ENCODE measurements at regions not wholly inside any gene's neighbourhood (a gene's known extent, or its start where the extent isn't known, plus 50 kb on each side); places are given as distances from the start of the nearest gene placed in this dataset.

DNA sequence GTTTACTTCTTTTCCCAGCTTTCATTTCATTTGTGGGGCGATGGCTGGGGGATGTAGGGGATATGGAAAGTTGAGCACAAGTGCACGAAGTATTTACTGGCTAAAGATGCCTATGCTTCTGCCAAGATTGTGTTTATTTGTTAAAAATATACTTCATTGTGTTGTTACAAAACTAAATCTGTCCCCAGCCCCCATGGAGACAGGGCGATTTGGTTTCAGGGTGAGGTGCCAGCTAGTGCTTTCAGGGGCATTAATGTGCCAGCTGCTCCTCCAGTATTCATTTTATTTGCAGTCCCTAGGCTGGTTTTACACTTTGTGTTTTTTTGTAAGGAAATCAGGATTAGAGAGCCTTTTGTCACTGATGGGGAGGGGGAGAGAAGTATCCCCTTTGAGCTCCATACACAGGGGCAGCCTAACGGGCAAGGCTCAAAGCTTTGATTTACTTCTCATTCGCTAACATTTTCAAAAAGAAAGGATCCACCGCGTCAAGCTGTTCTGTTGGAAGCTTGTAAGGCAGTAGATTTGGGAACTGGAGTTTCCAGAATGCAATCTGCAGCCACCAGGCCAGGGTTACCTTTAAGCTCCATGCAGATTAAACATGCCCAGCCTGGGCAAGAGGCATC is 198.7 kb upstream of the PLEKHG7 start:
- no peaks in the 10 kb centered on the region for H3K9me3 ChIP-seq (ENCODE audit: low read length)
- peaks cover 38% of the 10 kb centered on the region for H3K4me1 ChIP-seq (ENCODE audit: insufficient read depth, low read length)
- H3K27ac ChIP-seq (ENCODE audit: low read depth, low read length) = peak overlapping the region; percentile 38
- H3K36me3 ChIP-seq (ENCODE audit: insufficient read depth, low read length) = no peaks in the 10 kb centered on the region
- H3K4me3 ChIP-seq (ENCODE audit: low read depth in 1 of 2, low read length in 2 of 2) = peak overlapping the region in 1 of 2 donors; percentile 2
- peak overlapping the region; percentile 4 for H3K9ac ChIP-seq (ENCODE audit: low read length)
- no peaks in the 10 kb centered on the region for H3K27me3 ChIP-seq (ENCODE audit: control insufficient read depth in 1 of 2, insufficient read depth in 2 of 2, low read length in 2 of 2)

DNA sequence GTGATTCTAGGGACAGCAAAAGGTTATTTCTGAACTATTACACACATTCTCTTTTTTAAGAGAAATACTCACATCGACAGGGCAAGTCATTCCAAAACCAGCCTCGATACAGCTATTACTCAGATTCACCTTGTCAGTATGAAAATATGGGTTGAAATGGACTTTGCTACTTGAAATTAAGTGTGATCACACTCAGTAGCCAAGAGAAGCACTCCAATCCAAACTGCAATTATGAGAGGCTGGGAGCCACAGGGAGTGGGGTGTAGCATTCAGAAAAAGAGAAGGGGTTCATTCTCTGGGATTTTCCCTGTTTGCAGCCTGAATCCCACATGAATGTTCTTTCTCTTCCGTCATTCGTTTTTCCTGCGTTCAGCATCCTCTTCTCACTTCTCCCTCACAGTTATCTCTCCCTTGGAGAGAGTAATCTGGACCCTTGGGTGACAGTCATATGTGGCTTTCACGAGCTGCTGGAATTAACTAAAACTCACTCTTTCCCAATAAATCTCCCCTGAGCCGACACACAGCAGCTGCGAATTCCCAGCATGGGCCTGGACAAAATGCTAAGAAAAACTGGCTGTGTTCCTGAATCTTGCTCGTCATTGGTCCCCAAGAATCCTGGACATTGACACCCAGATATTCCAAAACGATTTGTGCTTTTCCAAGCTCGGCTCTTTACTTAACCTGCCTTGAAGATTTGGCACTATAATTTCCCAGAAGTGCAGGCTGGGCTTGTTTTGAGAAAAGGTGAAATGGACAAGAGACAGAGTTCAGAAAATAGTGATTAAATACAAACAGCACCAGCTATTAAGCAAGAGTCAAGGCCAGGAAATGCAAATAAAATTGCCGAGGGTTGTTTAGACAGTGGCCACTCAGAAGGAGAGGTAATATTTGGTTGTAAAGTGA is 199.5 kb upstream of the PLEKHG7 start:
- no peaks in the 10 kb centered on the region for H3K27me3 ChIP-seq (ENCODE audit: control insufficient read depth in 1 of 2, insufficient read depth in 2 of 2, low read length in 2 of 2)
- peaks cover 38% of the 10 kb centered on the region for H3K4me1 ChIP-seq (ENCODE audit: insufficient read depth, low read length)
- H3K36me3 ChIP-seq (ENCODE audit: insufficient read depth, low read length) = no peaks in the 10 kb centered on the region
- peak overlapping the region; percentile 38 for H3K27ac ChIP-seq (ENCODE audit: low read depth, low read length)
- H3K9me3 ChIP-seq (ENCODE audit: low read length) = no peaks in the 10 kb centered on the region
- peak overlapping the region in 1 of 2 donors; percentile 2 for H3K4me3 ChIP-seq (ENCODE audit: low read depth in 1 of 2, low read length in 2 of 2)
- peak overlapping the region; percentile 4 for H3K9ac ChIP-seq (ENCODE audit: low read length)

DNA sequence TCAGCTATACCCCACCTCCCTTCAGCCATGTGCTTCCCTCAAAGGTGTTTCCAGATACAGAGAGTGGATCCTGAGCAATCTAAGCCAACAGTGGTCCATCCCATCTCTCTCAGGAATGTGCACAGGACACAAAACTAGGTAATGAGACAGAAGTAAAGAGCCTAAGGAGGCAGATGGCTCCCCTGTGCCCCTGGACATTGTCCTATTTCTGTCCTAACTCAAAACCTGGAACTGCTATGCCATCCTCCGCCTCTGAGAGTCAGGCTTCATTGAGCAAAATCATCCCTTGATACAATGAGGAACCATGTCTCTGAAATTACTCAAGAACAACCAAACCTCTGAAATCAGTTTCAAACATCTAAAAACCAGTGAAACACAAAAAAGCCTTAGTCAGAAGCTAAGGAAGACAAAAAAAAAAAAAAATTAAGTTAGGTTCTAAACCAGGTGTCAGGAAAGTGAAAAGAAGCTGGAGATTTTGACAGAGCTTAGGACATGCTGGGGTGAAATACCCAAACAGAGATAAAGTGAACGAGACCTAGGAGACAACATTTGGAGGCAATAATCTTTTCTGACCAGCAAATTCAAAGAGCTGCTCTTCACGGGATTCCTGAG is 200.3 kb upstream of the PLEKHG7 start:
- Histone ChIP-seq H3K27ac (ENCODE audit: low read depth, low read length) (no peak overlapping the region), H3K36me3 (ENCODE audit: insufficient read depth, low read length) (no peaks in the 10 kb centered on the region), H3K4me3 (ENCODE audit: low read depth in 1 of 2, low read length in 2 of 2) (no peak overlapping the region), H3K9ac (ENCODE audit: low read length) (no peak overlapping the region), H3K27me3 (ENCODE audit: control insufficient read depth in 1 of 2, insufficient read depth in 2 of 2, low read length in 2 of 2) (no peaks in the 10 kb centered on the region), H3K4me1 (ENCODE audit: insufficient read depth, low read length) (peaks cover 38% of the 10 kb centered on the region), H3K9me3 (ENCODE audit: low read length) (no peaks in the 10 kb centered on the region)

DNA sequence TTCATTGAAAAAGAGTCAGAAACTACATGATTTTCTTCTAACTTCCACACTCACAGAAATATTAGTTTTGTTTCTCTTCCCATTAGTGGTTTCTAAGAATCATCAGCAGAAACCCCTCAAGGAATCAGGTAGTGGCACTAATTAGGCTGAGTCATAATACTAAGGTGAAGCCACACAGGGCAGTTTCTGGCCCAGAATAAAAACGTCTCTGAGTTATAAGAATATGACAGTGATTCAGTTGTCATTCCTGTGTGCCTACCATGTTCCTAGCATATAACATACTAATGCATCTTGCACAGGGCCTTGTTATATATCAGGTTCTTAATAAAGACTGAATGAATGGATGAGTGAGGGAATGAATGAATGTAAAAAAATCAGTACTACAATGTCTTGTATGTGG is 206.0 kb upstream of the PLEKHG7 start:
- Histone ChIP-seq H3K9ac (ENCODE audit: low read length) (no peak overlapping the region), H3K9me3 (ENCODE audit: low read length) (no peaks in the 10 kb centered on the region), H3K27me3 (ENCODE audit: control insufficient read depth in 1 of 2, insufficient read depth in 2 of 2, low read length in 2 of 2) (no peaks in the 10 kb centered on the region), H3K27ac (ENCODE audit: low read depth, low read length) (no peak overlapping the region), H3K4me3 (ENCODE audit: low read depth in 1 of 2, low read length in 2 of 2) (no peak overlapping the region), H3K36me3 (ENCODE audit: insufficient read depth, low read length) (no peaks in the 10 kb centered on the region), H3K4me1 (ENCODE audit: insufficient read depth, low read length) (no peaks in the 10 kb centered on the region)

DNA sequence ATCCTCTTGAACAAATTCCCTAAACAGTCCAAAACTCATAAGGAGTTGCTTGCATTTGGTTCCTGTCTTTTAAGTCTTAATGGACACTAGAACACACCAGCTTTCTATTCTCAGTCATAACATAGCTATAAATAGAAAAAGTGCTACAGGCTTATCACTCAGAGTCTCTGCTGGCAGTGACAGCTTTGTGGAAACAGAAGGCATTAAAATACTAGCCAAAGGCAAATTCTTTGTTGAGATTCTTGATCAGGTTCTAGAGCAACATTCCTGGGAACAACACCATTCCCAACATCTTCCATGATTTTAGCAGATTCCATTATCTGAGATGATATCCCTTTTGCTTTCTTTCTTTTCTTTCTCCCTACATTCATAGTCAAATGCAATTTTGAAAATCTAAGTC is 207.7 kb upstream of the PLEKHG7 start:
- Histone ChIP-seq H3K27ac (ENCODE audit: low read depth, low read length) (no peak overlapping the region), H3K9me3 (ENCODE audit: low read length) (no peaks in the 10 kb centered on the region), H3K4me3 (ENCODE audit: low read depth in 1 of 2, low read length in 2 of 2) (no peak overlapping the region), H3K4me1 (ENCODE audit: insufficient read depth, low read length) (no peaks in the 10 kb centered on the region), H3K9ac (ENCODE audit: low read length) (no peak overlapping the region), H3K36me3 (ENCODE audit: insufficient read depth, low read length) (no peaks in the 10 kb centered on the region), H3K27me3 (ENCODE audit: control insufficient read depth in 1 of 2, insufficient read depth in 2 of 2, low read length in 2 of 2) (no peaks in the 10 kb centered on the region)

DNA sequence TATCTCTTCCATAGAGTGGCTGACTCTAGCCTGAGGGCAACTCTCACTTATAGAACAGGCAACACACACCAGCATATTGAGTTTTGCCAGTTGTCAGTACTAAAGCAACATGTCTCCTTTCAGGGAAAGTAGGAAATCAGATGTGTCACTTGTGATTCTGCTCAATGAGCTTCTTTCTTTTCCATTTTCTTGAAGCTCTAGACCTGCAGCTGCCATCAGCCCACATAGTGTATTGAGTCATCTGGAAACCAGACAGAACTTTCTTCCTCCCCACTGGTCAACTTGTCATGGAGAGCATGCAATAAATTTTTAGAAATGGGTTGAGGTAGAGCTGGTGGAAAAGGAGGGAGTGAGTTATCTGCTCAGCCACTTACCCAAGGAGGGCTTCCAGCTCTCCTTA is 209.0 kb upstream of the PLEKHG7 start:
- no peaks in the 10 kb centered on the region for H3K9me3 ChIP-seq (ENCODE audit: low read length)
- H3K4me3 ChIP-seq (ENCODE audit: low read depth in 1 of 2, low read length in 2 of 2) = no peak overlapping the region
- no peak overlapping the region for H3K27ac ChIP-seq (ENCODE audit: low read depth, low read length)
- no peak overlapping the region for H3K9ac ChIP-seq (ENCODE audit: low read length)
- no peaks in the 10 kb centered on the region for H3K36me3 ChIP-seq (ENCODE audit: insufficient read depth, low read length)
- H3K27me3 ChIP-seq (ENCODE audit: control insufficient read depth in 1 of 2, insufficient read depth in 2 of 2, low read length in 2 of 2) = no peaks in the 10 kb centered on the region
- no peaks in the 10 kb centered on the region for H3K4me1 ChIP-seq (ENCODE audit: insufficient read depth, low read length)

DNA sequence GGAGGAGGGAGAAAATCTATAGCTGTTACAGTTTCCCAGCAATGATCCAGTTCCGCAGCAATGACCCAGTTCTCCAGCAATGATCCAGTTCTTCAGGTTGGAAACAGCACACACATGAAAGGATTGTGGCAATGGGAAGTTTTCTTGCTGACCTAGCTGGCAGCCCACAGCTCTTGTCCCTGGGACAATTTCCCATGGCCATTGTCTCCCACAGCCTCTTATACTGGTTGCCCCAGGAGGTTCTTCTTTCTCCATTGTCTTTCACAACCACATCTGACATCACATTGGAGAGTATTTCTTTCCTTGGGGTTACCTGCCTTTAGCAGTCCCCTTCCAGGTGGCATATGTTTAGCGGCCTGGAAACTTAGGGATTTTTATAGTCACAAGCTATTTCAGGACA is 209.8 kb upstream of the PLEKHG7 start:
- Histone ChIP-seq H3K4me1 (ENCODE audit: insufficient read depth, low read length) (no peaks in the 10 kb centered on the region), H3K27me3 (ENCODE audit: control insufficient read depth in 1 of 2, insufficient read depth in 2 of 2, low read length in 2 of 2) (no peaks in the 10 kb centered on the region), H3K9ac (ENCODE audit: low read length) (no peak overlapping the region), H3K36me3 (ENCODE audit: insufficient read depth, low read length) (no peaks in the 10 kb centered on the region), H3K27ac (ENCODE audit: low read depth, low read length) (no peak overlapping the region), H3K4me3 (ENCODE audit: low read depth in 1 of 2, low read length in 2 of 2) (no peak overlapping the region), H3K9me3 (ENCODE audit: low read length) (no peaks in the 10 kb centered on the region)

DNA sequence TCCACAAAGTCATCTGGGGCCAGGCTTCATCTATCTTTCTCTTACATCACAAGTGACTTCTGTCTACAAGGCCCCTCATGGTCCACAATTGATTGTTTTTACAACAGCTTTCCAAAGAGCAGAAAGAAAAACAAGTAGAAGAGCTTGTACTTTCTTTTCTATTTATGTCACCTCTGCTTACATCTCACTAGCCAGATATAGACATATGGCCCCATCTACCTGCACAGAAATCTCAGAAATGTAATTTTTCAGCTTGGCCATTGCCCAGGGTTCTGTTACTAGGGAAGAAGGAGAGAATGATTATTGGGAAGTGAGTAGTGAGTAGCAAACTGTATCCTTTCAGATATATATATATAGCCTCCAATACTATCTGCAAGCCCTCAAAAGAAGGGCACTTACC is 210.5 kb upstream of the PLEKHG7 start:
- no peak overlapping the region for H3K4me3 ChIP-seq (ENCODE audit: low read depth in 1 of 2, low read length in 2 of 2)
- no peak overlapping the region for H3K27ac ChIP-seq (ENCODE audit: low read depth, low read length)
- no peaks in the 10 kb centered on the region for H3K9me3 ChIP-seq (ENCODE audit: low read length)
- no peaks in the 10 kb centered on the region for H3K27me3 ChIP-seq (ENCODE audit: control insufficient read depth in 1 of 2, insufficient read depth in 2 of 2, low read length in 2 of 2)
- H3K9ac ChIP-seq (ENCODE audit: low read length) = no peak overlapping the region
- no peaks in the 10 kb centered on the region for H3K36me3 ChIP-seq (ENCODE audit: insufficient read depth, low read length)
- H3K4me1 ChIP-seq (ENCODE audit: insufficient read depth, low read length) = no peaks in the 10 kb centered on the region

DNA sequence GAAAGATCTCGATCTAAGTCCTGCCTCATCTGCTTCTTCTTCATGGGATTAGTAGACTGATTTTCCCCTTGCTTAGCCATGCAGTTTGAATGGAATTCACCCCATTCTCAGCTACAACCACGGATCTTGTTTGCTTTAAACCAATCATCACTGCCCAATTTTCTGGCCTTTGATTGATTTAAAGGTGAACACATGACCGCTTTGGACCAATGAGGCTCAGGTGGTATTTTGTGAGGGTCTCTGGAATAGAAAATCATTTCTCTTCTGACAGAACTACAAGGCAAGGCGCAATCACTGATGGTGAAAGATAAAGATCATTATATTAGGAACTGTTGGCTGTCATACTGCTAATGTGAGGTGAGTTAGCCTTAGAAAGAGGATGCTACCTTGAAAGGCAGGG is 213.0 kb upstream of the PLEKHG7 start:
- H3K27ac ChIP-seq (ENCODE audit: low read depth, low read length) = no peak overlapping the region
- H3K4me1 ChIP-seq (ENCODE audit: insufficient read depth, low read length) = peaks cover 5% of the 10 kb centered on the region
- H3K4me3 ChIP-seq (ENCODE audit: low read depth in 1 of 2, low read length in 2 of 2) = no peak overlapping the region
- H3K27me3 ChIP-seq (ENCODE audit: control insufficient read depth in 1 of 2, insufficient read depth in 2 of 2, low read length in 2 of 2) = no peaks in the 10 kb centered on the region
- no peaks in the 10 kb centered on the region for H3K36me3 ChIP-seq (ENCODE audit: insufficient read depth, low read length)
- H3K9me3 ChIP-seq (ENCODE audit: low read length) = no peaks in the 10 kb centered on the region
- no peak overlapping the region for H3K9ac ChIP-seq (ENCODE audit: low read length)

DNA sequence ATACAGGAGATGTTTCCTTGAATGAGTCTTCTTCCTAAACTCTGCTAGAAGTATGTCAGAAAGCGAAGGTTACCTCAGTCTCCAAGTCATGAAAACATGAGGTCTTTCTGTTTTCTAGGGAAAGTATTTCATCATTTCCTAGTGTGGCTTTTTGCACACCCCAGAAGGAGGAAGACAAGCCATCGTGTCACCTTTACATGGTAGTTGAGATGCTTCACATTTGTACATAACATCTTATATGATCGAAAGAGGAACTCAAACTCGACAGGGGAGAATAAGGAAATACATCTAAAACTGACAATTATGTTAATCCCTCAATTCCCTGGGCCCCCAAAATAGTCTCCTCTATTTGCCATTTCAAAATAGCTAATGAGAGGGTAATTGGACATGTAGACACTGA is 214.1 kb upstream of the PLEKHG7 start:
- H3K36me3 ChIP-seq (ENCODE audit: insufficient read depth, low read length) = no peaks in the 10 kb centered on the region
- H3K9me3 ChIP-seq (ENCODE audit: low read length) = no peaks in the 10 kb centered on the region
- H3K4me3 ChIP-seq (ENCODE audit: low read depth in 1 of 2, low read length in 2 of 2) = no peak overlapping the region
- H3K27me3 ChIP-seq (ENCODE audit: control insufficient read depth in 1 of 2, insufficient read depth in 2 of 2, low read length in 2 of 2) = no peaks in the 10 kb centered on the region
- no peak overlapping the region for H3K9ac ChIP-seq (ENCODE audit: low read length)
- peaks cover 5% of the 10 kb centered on the region for H3K4me1 ChIP-seq (ENCODE audit: insufficient read depth, low read length)
- no peak overlapping the region for H3K27ac ChIP-seq (ENCODE audit: low read depth, low read length)

DNA sequence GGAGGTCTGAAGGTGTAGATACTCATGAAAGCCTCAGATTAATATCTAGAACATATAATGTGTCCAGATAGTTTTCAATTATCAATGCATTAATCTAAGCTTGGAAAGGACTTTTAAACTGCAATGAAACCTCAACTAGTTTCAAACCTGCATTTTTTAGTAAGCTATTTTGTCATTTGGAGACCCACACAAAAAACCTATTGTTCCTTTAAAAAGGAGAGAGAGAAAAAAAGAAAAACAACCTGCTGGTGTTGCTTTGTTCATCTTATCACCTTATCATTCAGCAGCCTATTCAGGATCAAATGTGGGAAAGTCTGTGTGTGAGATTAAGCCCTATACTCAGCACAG is 215.7 kb upstream of the PLEKHG7 start:
- Histone ChIP-seq H3K27me3 (ENCODE audit: control insufficient read depth in 1 of 2, insufficient read depth in 2 of 2, low read length in 2 of 2) (no peaks in the 10 kb centered on the region), H3K36me3 (ENCODE audit: insufficient read depth, low read length) (no peaks in the 10 kb centered on the region), H3K4me1 (ENCODE audit: insufficient read depth, low read length) (peaks cover 5% of the 10 kb centered on the region), H3K27ac (ENCODE audit: low read depth, low read length) (no peak overlapping the region), H3K9ac (ENCODE audit: low read length) (no peak overlapping the region), H3K9me3 (ENCODE audit: low read length) (no peaks in the 10 kb centered on the region), H3K4me3 (ENCODE audit: low read depth in 1 of 2, low read length in 2 of 2) (no peak overlapping the region)

All from muscle layer of colon (tissue), 2 donors.